ENCODE measurements at regions not wholly inside any gene's neighbourhood (a gene's known extent, or its start where the extent isn't known, plus 50 kb on each side); places are given as distances from the start of the nearest gene placed in this dataset.

DNA sequence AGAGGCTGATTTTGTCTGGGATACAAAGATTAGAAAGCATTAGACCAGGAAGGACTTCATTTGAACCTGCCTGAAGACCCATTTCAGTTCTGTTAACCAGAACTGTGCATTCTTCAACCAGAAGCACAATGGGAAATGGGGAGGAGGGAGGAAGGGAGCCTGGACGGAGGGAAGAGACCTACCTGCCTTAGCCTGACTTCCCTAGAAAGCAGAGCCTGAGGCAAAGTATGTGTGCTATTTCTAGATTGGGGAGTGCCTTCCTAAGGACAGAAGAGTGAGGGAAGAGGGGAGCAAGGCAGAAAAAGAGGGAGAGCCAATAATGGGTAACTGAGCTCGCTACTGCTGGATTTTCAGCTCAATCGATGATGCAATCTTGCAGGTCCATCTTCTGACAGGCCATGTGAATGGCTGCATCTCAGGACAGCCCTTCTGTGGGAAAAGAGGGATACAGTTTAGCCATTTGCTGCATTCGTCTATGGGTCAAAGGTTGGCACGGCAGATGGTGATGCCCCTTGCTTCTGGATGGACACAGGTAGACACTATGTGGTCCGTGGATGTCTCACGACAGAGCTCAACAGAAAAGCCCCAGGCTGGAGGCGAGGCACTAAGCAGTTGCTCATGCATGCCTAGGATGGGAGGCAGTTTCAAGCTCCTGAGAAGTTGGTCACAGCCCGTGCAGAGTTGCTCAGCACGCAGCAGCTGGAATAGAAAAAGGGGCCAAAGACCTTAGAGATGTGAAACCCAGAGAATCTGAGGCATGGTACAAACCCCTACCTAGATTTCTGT lies 78.8 kb upstream of the UBL3 start:
- Histone ChIP-seq H3K4me1 (peaks cover 15% of the 10 kb centered on the region), H3K4me3 (no peak overlapping the region), H3K27me3 (no peaks in the 10 kb centered on the region), H3K9me3 (no peaks in the 10 kb centered on the region), H4K20me1 (no peaks in the 10 kb centered on the region), H3K4me2 (no peak overlapping the region), H3K27ac (no peak overlapping the region), H3K9ac (no peak overlapping the region), H3K36me3 (no peaks in the 10 kb centered on the region)
- TF ChIP-seq Cebpa-rat (IDR thresholded peaks at IDR 0.05): no peak; the same call in 1 of the 2 replicates

GRCh38 chr13:29926098-29926476 lies 75.7 kb upstream of the UBL3 start:
- Histone ChIP-seq H3K36me3 (no peaks in the 10 kb centered on the region), H3K9me3 (no peaks in the 10 kb centered on the region), H4K20me1 (no peaks in the 10 kb centered on the region), H3K4me3 (no peak overlapping the region), H3K4me1 (peaks cover 39% of the 10 kb centered on the region), H3K27ac (no peak overlapping the region), H3K9ac (no peak overlapping the region), H3K27me3 (no peaks in the 10 kb centered on the region), H3K4me2 (no peak overlapping the region)
- TF ChIP-seq Cebpa-rat (IDR thresholded peaks at IDR 0.05): no peak

DNA sequence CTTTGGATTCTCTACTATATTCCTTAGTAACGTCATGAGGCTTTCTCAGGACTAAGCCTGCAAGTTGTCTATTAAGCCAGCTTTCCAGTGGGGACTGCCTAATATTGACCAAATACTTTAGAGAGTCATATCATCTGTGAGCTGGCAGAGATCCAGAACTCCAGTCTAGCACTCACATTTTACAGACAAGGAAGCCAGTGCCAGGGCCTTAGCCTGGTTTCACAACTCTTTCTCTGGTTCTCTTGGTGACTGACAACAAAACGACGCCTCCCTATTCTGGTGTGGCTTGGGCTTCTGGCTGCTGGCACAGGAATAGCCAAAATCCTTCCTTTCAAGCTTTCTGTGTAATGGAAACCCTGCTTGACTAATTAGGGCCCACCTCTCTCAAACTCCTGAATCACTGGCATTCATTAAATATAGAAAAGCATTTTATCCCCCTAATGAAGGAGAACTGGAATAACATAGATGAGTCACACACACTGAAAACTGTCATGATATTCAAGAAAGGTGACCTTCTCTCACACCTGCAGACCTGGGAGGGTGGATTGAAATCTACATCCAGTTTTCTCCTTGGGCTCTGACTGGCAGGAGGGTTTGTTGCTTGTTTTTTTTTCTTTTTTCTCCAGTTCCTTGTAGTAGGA lies 75.2 kb upstream of the UBL3 start:
- Histone ChIP-seq H3K4me3 (no peak overlapping the region), H3K27ac (no peak overlapping the region), H3K27me3 (no peaks in the 10 kb centered on the region), H3K36me3 (no peaks in the 10 kb centered on the region), H4K20me1 (no peaks in the 10 kb centered on the region), H3K4me2 (peak overlapping the region; percentile 68), H3K9ac (no peak overlapping the region), H3K4me1 (peaks cover 39% of the 10 kb centered on the region), H3K9me3 (no peaks in the 10 kb centered on the region)
- no peak for TF ChIP-seq Cebpa-rat (IDR thresholded peaks at IDR 0.05)

DNA sequence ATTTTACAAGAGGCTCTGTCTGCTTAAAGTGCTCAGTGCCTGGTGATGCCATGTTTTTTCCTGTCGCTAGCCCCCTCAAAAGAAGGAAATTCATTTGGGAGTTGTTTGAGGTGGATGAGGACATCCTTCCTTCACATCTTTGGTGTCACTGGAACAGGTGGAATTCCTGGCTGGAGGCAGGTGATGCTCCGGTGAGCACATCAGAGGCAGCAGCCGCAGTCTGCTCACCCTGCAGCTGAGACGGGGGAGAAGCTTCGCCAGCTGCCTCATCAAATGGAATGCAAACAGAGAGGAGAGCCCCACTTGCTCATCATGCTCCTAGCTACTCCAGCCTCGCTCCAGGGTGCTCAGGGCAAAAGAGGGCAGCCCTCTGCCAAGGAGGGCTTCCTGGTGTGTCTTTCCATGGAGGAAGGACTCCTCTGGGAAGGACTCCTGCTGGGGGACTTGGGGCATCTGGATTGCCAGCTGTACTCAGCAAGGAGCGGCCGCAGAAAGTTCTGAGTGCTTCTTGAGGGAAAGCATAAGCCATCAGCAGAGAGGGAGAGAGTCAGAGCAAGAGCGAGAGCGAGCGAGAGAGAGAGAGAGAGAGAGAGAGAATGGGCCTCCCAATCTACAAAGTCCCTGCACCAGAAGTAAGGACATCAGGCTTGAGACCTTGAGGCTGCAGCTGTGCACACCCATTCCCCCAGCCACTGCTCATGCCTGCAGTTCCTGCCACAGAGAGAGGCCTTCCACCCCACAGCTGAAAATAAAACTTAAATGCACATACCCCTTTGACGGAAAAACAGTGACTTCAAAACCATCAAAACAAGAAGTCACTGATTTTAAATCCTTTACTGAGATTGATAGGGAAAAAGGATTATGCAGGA lies 74.3 kb upstream of the UBL3 start:
- peak overlapping the region; percentile 68 for H3K4me2 ChIP-seq
- peak overlapping the region; percentile 6; the same call in 1 of the 2 replicates for H3K27ac ChIP-seq
- no peak overlapping the region for H3K9ac ChIP-seq
- H3K27me3 ChIP-seq: no peaks in the 10 kb centered on the region
- no peaks in the 10 kb centered on the region for H3K36me3 ChIP-seq
- H3K4me1 ChIP-seq: peaks cover 39% of the 10 kb centered on the region
- no peaks in the 10 kb centered on the region for H4K20me1 ChIP-seq
- TF ChIP-seq Cebpa-rat (IDR thresholded peaks at IDR 0.05): no peak
- no peaks in the 10 kb centered on the region for H3K9me3 ChIP-seq
- H3K4me3 ChIP-seq: no peak overlapping the region

DNA sequence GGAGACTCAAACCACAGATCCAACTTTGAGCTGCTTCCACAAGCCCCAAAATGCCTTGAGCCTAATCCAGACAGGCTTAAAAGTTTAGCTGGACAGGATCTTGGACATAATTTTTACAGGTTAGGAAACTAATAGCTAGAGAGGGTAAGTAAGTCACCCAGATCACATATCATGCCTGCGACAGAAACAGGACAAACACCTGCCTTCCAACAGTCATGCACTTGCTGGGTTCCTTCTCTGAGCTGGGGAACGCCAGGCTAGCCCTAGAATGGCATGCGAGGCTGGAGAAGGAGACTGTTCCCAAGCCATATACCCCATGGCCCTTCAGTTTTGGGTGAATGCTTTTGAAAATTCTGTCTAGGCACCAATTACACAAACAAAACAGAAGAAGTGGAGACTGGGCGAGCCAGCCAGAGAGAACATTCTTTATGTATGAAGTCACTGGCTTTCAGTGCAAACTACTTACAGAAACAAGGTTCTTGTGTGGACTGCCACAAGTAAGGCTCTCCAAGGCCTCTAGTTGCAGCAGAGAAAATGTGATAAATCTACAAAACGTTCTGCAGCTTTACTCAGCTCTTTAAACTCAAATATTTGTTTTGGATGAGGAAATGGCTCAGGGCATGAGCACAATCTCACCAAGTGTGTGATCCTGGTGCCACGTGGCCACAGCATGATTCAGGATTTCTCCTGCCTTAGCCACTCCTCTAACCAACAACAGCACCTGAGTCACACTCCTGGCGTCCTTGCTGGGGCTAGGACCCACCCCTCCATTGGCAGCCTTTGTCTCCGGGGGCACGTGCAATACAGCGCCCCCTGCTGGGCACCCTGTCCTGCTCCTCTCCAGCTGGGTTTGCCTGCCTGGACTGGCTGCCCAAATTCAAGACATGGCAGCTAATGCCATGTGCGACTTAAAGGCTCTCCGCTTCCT lies 73.4 kb upstream of the UBL3 start:
- H3K4me1 ChIP-seq: peaks cover 39% of the 10 kb centered on the region
- peak overlapping the region; percentile 68 for H3K4me2 ChIP-seq
- no peaks in the 10 kb centered on the region for H3K27me3 ChIP-seq
- no peaks in the 10 kb centered on the region for H3K36me3 ChIP-seq
- no peaks in the 10 kb centered on the region for H4K20me1 ChIP-seq
- TF ChIP-seq Cebpa-rat (IDR thresholded peaks at IDR 0.05): no peak
- no peaks in the 10 kb centered on the region for H3K9me3 ChIP-seq
- no peak overlapping the region for H3K9ac ChIP-seq
- H3K4me3 ChIP-seq: no peak overlapping the region
- H3K27ac ChIP-seq: no peak overlapping the region

DNA sequence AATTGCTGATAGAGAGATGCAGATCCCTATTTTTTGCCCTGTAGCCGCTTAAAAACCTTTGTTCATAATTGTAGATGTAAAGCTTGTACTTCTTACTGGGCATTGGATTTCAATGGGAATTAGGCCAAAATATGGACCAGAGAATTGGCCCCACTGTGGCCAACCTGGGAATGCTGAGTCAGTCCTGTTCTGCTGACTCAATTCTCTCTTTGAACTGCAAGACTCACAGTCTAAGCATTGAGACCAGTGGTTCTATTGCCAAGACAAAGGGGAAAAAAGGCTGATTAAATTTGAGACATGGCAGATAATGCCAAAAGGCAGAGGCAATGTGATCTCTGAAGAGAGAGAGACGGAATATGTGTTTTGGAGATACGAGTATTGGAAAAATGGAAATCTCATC lies 72.5 kb upstream of the UBL3 start:
- TF ChIP-seq Cebpa-rat (IDR thresholded peaks at IDR 0.05): no peak
- no peaks in the 10 kb centered on the region for H3K27me3 ChIP-seq
- H4K20me1 ChIP-seq: no peaks in the 10 kb centered on the region
- no peak overlapping the region for H3K4me3 ChIP-seq
- H3K36me3 ChIP-seq: no peaks in the 10 kb centered on the region
- H3K9ac ChIP-seq: no peak overlapping the region
- H3K27ac ChIP-seq: no peak overlapping the region
- H3K9me3 ChIP-seq: no peaks in the 10 kb centered on the region
- H3K4me1 ChIP-seq: peaks cover 39% of the 10 kb centered on the region
- H3K4me2 ChIP-seq: no peak overlapping the region; the same call in 1 of the 2 replicates

- Histone ChIP-seq H3K9ac (no peak overlapping the region), H3K27ac (no peak overlapping the region), H3K4me1 (peaks cover 39% of the 10 kb centered on the region), H3K9me3 (no peaks in the 10 kb centered on the region), H3K4me3 (no peak overlapping the region), H4K20me1 (no peaks in the 10 kb centered on the region), H3K36me3 (no peaks in the 10 kb centered on the region), H3K4me2 (peak overlapping the region; percentile 19), H3K27me3 (no peaks in the 10 kb centered on the region)
- no peak for TF ChIP-seq Cebpa-rat (IDR thresholded peaks at IDR 0.05)
Observed at GRCh38 chr13:29922281-29922821, 71.9 kb upstream of the UBL3 start.

- H3K4me2 ChIP-seq: peak overlapping the region; percentile 19
- no peak for TF ChIP-seq Cebpa-rat (IDR thresholded peaks at IDR 0.05)
- H4K20me1 ChIP-seq: no peaks in the 10 kb centered on the region
- H3K27ac ChIP-seq: no peak overlapping the region
- no peaks in the 10 kb centered on the region for H3K27me3 ChIP-seq
- H3K4me3 ChIP-seq: no peak overlapping the region
- H3K9me3 ChIP-seq: no peaks in the 10 kb centered on the region
- H3K9ac ChIP-seq: no peak overlapping the region
- H3K36me3 ChIP-seq: no peaks in the 10 kb centered on the region
- H3K4me1 ChIP-seq: peaks cover 39% of the 10 kb centered on the region
Observed at GRCh38 chr13:29921542-29921941, 71.1 kb upstream of the UBL3 start.
